Ascending aorta (tissue), 2 donors: ENCODE measurements at regions not wholly inside any gene's neighbourhood (a gene's known extent, or its start where the extent isn't known, plus 50 kb on each side); places are given as distances from the start of the nearest gene placed in this dataset.

Experiments
- DNase-seq, 2 donors: peaks; one replicate each; pipeline ENCODE4 v3.0.0-alpha.2; 2019; ENCODE audit warnings: low spot score in 2 of 2
- H3K27ac ChIP-seq, 2 donors: fragments of 200-600 bp; sonication (generic); one replicate each; pipeline ENCODE4 v1.5.1; 2016 to 2017; ENCODE audit warnings: mild to moderate bottlenecking in 1 of 2
- H3K27me3 ChIP-seq: fragments of 200-600 bp; sonication (generic); one replicate; pipeline ENCODE4 v1.5.1; 2017
- H3K36me3 ChIP-seq, 2 donors: fragments of 200-600 bp; sonication (generic); one replicate each; pipeline ENCODE4 v1.5.1; 2016
- H3K4me1 ChIP-seq, 2 donors: fragments of 200-600 bp; sonication (generic); one replicate each; pipeline ENCODE4 v1.5.1; 2016 to 2017; ENCODE audit warnings: mild to moderate bottlenecking in 1 of 2
- H3K4me3 ChIP-seq, 2 donors: fragments of 200-600 bp; sonication (generic); one replicate each; pipeline ENCODE4 v1.5.1; 2016 to 2017; ENCODE audit warnings: mild to moderate bottlenecking in 1 of 2
- H3K9me3 ChIP-seq, 2 donors: fragments of 200-600 bp; sonication (generic); one replicate each; pipeline ENCODE4 v1.5.1; 2016
- intact Hi-C: fragments of 100-400 bp; cut with DNase I; formaldehyde crosslinking; loops from one replicate; pipeline ENCODE4 v1.15.1; 2023
- TF ChIP-seq, protein P1 (sequence below), 3 experiments: fragments of 200-600 bp in 2 of 3; fragments of 450-650 bp in 1 of 3; sonication (generic) in 2 of 3; IDR thresholded peaks; one replicate each; pipeline ENCODE4 v1.5.1; 2016 to 2019; ENCODE audit warnings: antibody characterized with exemption in 3 of 3, mild to moderate bottlenecking in 1 of 3, moderate library complexity in 1 of 3

DNA sequence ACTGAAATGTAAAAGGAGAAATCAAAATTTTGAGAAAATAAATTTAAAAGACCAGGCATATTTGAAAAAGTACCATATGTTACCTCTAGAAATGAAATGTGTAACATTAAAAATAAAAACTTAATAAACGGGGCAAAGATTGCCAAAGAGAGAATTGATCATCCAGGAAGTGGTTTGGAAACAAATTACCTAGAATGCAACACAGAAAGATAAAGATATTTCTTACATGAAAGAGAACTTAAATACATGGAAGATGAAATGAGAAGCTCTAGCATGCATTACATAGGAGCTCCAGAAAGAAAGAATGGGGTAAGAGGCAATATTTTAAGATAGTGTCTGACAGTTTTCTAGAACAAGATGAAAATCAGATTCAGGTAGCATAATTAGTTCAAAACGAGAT lies 235.9 kb upstream of the IRF2BP2 start:
- Histone ChIP-seq H3K36me3 (no peaks in the 10 kb centered on the region), H3K4me1 (no peaks in the 10 kb centered on the region), H3K27ac (no peak overlapping the region), H3K4me3 (no peak overlapping the region), H3K9me3 (no peaks in the 10 kb centered on the region), H3K27me3 (no peaks in the 10 kb centered on the region)
- DNase-seq = no peak
- TF ChIP-seq, protein P1, sequence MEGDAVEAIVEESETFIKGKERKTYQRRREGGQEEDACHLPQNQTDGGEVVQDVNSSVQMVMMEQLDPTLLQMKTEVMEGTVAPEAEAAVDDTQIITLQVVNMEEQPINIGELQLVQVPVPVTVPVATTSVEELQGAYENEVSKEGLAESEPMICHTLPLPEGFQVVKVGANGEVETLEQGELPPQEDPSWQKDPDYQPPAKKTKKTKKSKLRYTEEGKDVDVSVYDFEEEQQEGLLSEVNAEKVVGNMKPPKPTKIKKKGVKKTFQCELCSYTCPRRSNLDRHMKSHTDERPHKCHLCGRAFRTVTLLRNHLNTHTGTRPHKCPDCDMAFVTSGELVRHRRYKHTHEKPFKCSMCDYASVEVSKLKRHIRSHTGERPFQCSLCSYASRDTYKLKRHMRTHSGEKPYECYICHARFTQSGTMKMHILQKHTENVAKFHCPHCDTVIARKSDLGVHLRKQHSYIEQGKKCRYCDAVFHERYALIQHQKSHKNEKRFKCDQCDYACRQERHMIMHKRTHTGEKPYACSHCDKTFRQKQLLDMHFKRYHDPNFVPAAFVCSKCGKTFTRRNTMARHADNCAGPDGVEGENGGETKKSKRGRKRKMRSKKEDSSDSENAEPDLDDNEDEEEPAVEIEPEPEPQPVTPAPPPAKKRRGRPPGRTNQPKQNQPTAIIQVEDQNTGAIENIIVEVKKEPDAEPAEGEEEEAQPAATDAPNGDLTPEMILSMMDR (IDR thresholded peaks at IDR 0.05) = no peak
- intact Hi-C loops = no loop called here

DNA sequence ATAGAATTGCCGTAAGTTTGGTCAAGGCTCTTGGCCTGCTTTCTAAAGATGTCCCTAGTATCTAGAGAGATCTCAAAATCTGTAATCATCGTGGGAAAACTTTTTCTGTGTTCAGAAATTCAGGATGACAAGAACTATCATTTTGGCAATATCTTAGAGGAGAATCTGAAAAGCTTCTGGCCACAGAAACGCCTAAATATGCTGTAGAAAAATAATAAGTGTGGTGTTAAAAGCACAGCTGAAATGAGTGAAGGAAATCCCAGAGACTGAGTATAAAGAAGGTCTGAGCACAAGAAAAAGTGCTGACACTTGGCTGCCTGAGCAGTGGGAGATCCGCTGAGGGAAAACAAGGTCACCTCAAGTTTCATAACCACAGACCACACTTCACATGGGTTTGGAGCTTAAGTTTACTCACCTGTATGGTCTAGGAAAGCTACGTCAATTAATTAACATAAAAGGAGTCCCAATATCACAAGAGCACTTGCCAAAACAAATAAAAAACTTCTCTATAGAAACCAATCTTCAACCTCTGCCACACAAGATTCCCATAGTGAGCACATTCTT lies 235.2 kb upstream of the IRF2BP2 start:
- no peak overlapping the region for H3K4me3 ChIP-seq
- TF ChIP-seq, protein P1 (IDR thresholded peaks at IDR 0.05) = no peak
- no peaks in the 10 kb centered on the region for H3K9me3 ChIP-seq
- no peaks in the 10 kb centered on the region for H3K27me3 ChIP-seq
- intact Hi-C loops = no loop called here
- DNase-seq = no peak
- H3K4me1 ChIP-seq = no peaks in the 10 kb centered on the region
- H3K27ac ChIP-seq = no peak overlapping the region
- H3K36me3 ChIP-seq = no peaks in the 10 kb centered on the region

DNA sequence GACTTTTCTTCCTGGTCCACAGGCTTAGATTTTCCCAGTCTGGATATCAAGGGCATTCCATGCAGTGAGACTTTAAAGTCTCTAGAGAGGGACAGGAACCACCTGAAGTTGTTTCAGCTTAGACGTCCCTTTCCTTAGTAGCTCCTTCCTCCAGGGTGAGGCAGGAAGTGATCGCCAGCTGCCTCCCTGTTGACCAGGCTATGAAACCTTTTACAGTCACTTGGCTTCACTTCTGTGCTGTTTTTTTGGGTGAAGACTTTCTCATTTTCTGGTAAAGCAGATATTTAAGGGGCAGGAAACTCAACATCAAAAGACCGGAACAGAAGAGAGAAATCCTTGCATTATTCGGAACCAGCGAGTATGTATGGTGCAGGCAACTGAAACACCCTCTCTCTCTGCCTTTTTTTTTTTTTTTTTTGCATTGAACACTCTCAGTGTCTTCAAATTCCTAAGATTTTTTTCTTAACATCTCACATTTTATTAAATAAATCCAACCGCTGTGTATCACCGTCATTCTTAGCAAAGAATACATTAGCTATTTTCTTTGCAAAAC lies 234.6 kb upstream of the IRF2BP2 start:
- TF ChIP-seq, protein P1 (IDR thresholded peaks at IDR 0.05) = no peak
- no peak overlapping the region for H3K27ac ChIP-seq
- no peak overlapping the region for H3K4me3 ChIP-seq
- no peak for DNase-seq
- H3K4me1 ChIP-seq = no peaks in the 10 kb centered on the region
- intact Hi-C loops = no loop called here
- no peaks in the 10 kb centered on the region for H3K36me3 ChIP-seq
- H3K9me3 ChIP-seq = no peaks in the 10 kb centered on the region
- no peaks in the 10 kb centered on the region for H3K27me3 ChIP-seq

DNA sequence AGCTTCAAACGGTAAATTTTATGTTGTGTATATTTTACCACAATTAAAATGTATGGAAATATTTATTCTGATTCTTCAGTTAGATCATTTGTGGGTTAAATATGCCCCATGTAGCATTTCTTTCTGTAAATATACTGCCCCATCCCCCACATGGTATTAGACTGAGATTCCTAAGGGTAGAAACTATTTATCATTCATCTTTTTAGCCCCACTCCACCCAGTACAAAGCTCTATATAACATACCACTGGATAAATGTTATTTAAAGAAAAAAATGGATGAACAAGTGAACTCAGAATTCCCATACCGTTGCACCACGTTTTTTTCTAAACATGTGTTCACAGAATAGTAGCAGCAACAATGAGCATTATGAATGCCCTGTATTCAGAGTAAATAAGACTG lies 234.0 kb upstream of the IRF2BP2 start:
- no peaks in the 10 kb centered on the region for H3K4me1 ChIP-seq
- no peak overlapping the region for H3K27ac ChIP-seq
- no peaks in the 10 kb centered on the region for H3K27me3 ChIP-seq
- no peak overlapping the region for H3K4me3 ChIP-seq
- no peaks in the 10 kb centered on the region for H3K36me3 ChIP-seq
- DNase-seq = no peak
- intact Hi-C loops = no loop called here
- no peaks in the 10 kb centered on the region for H3K9me3 ChIP-seq
- TF ChIP-seq, protein P1 (IDR thresholded peaks at IDR 0.05) = no peak

DNA sequence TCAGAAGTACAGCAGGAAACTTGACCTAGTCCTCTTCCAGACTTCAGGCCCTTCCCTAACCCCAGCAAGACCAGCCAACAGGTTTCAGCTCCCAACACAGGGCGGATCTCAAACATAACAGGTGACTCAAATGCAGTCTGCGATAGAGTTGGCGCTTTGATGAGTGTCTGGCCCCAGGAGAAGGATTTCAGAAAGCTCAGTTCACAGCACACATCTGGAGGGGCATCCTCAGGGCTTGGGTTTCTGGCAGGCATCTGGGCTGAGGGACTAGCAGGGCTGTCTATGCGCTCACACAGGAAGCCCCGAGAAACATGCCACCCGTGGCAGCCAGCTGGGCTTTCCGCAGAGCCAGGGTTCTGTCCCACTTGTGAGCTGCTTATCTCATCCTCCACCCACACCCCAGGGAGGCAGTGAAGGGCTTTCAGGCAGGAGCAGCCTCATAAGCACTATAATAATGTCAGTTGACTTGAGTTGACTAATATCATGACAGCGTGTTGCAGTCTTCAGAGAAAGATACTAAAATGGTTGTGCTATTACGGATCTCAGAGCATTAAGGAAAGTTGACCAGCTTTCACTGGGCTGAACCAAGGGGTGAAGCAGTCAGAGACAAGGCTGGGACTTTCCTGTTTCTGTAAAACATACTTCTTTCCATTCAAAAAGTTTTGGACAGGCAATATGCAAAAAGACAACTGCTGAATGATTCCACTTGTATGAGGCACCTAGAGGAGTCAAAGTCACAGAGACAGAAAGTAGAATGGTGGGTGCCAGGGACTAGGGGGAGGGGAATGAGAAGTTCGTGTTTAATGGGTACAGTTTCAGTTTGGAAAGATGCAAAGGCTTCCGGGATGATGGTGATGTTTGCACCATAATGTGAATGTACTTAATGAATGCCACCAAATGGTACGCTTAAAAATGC lies 233.0 kb upstream of the IRF2BP2 start:
- no peaks in the 10 kb centered on the region for H3K4me1 ChIP-seq
- no peak overlapping the region for H3K27ac ChIP-seq
- TF ChIP-seq, protein P1 (IDR thresholded peaks at IDR 0.05) = no peak
- H3K36me3 ChIP-seq = no peaks in the 10 kb centered on the region
- H3K4me3 ChIP-seq = no peak overlapping the region
- no peaks in the 10 kb centered on the region for H3K9me3 ChIP-seq
- no peak for DNase-seq
- H3K27me3 ChIP-seq = no peaks in the 10 kb centered on the region
- intact Hi-C loops = no loop called here
